ENCODE measurements at regions not wholly inside any gene's neighbourhood (a gene's known extent, or its start where the extent isn't known, plus 50 kb on each side); places are given as distances from the start of the nearest gene placed in this dataset.
"Not testable (repeated sequence)": the region's sequence is repeated elsewhere in the genome, so short reads cannot be mapped to it uniquely, and the experiment has no call there.

- Histone ChIP-seq H2AFZ (ENCODE audit: low read length) (no peak overlapping the region), H3K9ac (ENCODE audit: low read depth, low read length, poor library complexity, severe bottlenecking) (no peak overlapping the region)
- TF ChIP-seq CTCF (conservative IDR thresholded peaks at IDR 0.05; ENCODE audit: low read length) (no peak), EZH2phosphoT487 (IDR thresholded peaks at IDR 0.05; ENCODE audit: borderline replicate concordance) (no peak)
Observed at GRCh38 chrX:146064156-146064555, 246.5 kb downstream of the SLITRK2 start.

GRCh38 chrX:146090732-146091131, 273.1 kb downstream of the SLITRK2 start:
- Histone ChIP-seq H3K9me3 (ENCODE audit: insufficient read depth, low read depth, low read length) (no peaks in the 10 kb centered on the region), H4K20me1 (ENCODE audit: insufficient read depth, low read length, poor library complexity, severe bottlenecking) (no peaks in the 10 kb centered on the region), H3K9me2 (replicated peaks; ENCODE audit: low read depth, low read length) (no peaks in the 10 kb centered on the region), H3K9ac (ENCODE audit: low read depth, low read length, poor library complexity, severe bottlenecking) (no peak overlapping the region), H3K79me2 (ENCODE audit: insufficient read depth, low read length) (no peaks in the 10 kb centered on the region), H3K36me3 (ENCODE audit: insufficient read depth, low read length) (no peaks in the 10 kb centered on the region), H3K4me1 (ENCODE audit: insufficient read depth, low read length, poor library complexity, severe bottlenecking) (no peaks in the 10 kb centered on the region), H3K4me2 (ENCODE audit: low read depth, low read length, poor library complexity, severe bottlenecking) (no peak overlapping the region), H3K4me3 (ENCODE audit: low read length, poor library complexity, severe bottlenecking) (no peak overlapping the region), H3F3A (ENCODE audit: low read depth) (no peaks in the 10 kb centered on the region), H2AFZ (ENCODE audit: low read length) (no peak overlapping the region), H3K27me3 (ENCODE audit: insufficient read depth, low read length, poor library complexity, severe bottlenecking) (no peaks in the 10 kb centered on the region)
- TF ChIP-seq CTCF (conservative IDR thresholded peaks at IDR 0.05; ENCODE audit: low read length): no peak
- TF ChIP-seq EZH2phosphoT487 (IDR thresholded peaks at IDR 0.05; ENCODE audit: borderline replicate concordance): no peak

More at GRCh38 chrX:146064156-146064555, 246.5 kb downstream of the SLITRK2 start:
- Histone ChIP-seq H3K4me1 (ENCODE audit: insufficient read depth, low read length, poor library complexity, severe bottlenecking) (no peaks in the 10 kb centered on the region), H3K9me3 (ENCODE audit: insufficient read depth, low read depth, low read length) (no peaks in the 10 kb centered on the region), H4K20me1 (ENCODE audit: insufficient read depth, low read length, poor library complexity, severe bottlenecking) (no peaks in the 10 kb centered on the region), H3K4me2 (ENCODE audit: low read depth, low read length, poor library complexity, severe bottlenecking) (no peak overlapping the region), H3K27me3 (ENCODE audit: insufficient read depth, low read length, poor library complexity, severe bottlenecking) (no peaks in the 10 kb centered on the region), H3K79me2 (ENCODE audit: insufficient read depth, low read length) (no peaks in the 10 kb centered on the region), H3K36me3 (ENCODE audit: insufficient read depth, low read length) (no peaks in the 10 kb centered on the region), H3F3A (ENCODE audit: low read depth) (no peaks in the 10 kb centered on the region), H3K9me2 (replicated peaks; ENCODE audit: low read depth, low read length) (no peaks in the 10 kb centered on the region), H3K4me3 (ENCODE audit: low read length, poor library complexity, severe bottlenecking) (no peak overlapping the region)

GRCh38 chrX:146109362-146109761, 291.7 kb downstream of the SLITRK2 start:
- Histone ChIP-seq H4K20me1 (ENCODE audit: insufficient read depth, low read length, poor library complexity, severe bottlenecking) (no peaks in the 10 kb centered on the region), H3K4me2 (ENCODE audit: low read depth, low read length, poor library complexity, severe bottlenecking) (no peak overlapping the region), H3K9me2 (replicated peaks; ENCODE audit: low read depth, low read length) (no peaks in the 10 kb centered on the region), H3K27me3 (ENCODE audit: insufficient read depth, low read length, poor library complexity, severe bottlenecking) (no peaks in the 10 kb centered on the region), H3F3A (ENCODE audit: low read depth) (no peaks in the 10 kb centered on the region), H3K9me3 (ENCODE audit: insufficient read depth, low read depth, low read length) (no peaks in the 10 kb centered on the region), H3K4me1 (ENCODE audit: insufficient read depth, low read length, poor library complexity, severe bottlenecking) (no peaks in the 10 kb centered on the region), H3K79me2 (ENCODE audit: insufficient read depth, low read length) (no peaks in the 10 kb centered on the region), H3K36me3 (ENCODE audit: insufficient read depth, low read length) (no peaks in the 10 kb centered on the region), H3K9ac (ENCODE audit: low read depth, low read length, poor library complexity, severe bottlenecking) (no peak overlapping the region), H2AFZ (ENCODE audit: low read length) (no peak overlapping the region), H3K4me3 (ENCODE audit: low read length, poor library complexity, severe bottlenecking) (no peak overlapping the region)
- no peak for TF ChIP-seq CTCF (conservative IDR thresholded peaks at IDR 0.05; ENCODE audit: low read length)
- no peak for TF ChIP-seq EZH2phosphoT487 (IDR thresholded peaks at IDR 0.05; ENCODE audit: borderline replicate concordance)

- H3K4me2 ChIP-seq (ENCODE audit: low read depth, low read length, poor library complexity, severe bottlenecking); H3K4me1 ChIP-seq (ENCODE audit: insufficient read depth, low read length, poor library complexity, severe bottlenecking); H2AFZ ChIP-seq (ENCODE audit: low read length); H3K9me3 ChIP-seq (ENCODE audit: insufficient read depth, low read depth, low read length); H4K20me1 ChIP-seq (ENCODE audit: insufficient read depth, low read length, poor library complexity, severe bottlenecking); H3K9ac ChIP-seq (ENCODE audit: low read depth, low read length, poor library complexity, severe bottlenecking); H3K79me2 ChIP-seq (ENCODE audit: insufficient read depth, low read length); H3K36me3 ChIP-seq (ENCODE audit: insufficient read depth, low read length); H3K4me3 ChIP-seq (ENCODE audit: low read length, poor library complexity, severe bottlenecking); H3K9me2 ChIP-seq (replicated peaks; ENCODE audit: low read depth, low read length); H3F3A ChIP-seq (ENCODE audit: low read depth); H3K27me3 ChIP-seq (ENCODE audit: insufficient read depth, low read length, poor library complexity, severe bottlenecking): not testable (repeated sequence)
Observed at GRCh38 chrX:146119074-146119473, 301.4 kb downstream of the SLITRK2 start.
